ENCODE measurements at regions not wholly inside any gene's neighbourhood (a gene's known extent, or its start where the extent isn't known, plus 50 kb on each side); places are given as distances from the start of the nearest gene placed in this dataset.

DNA sequence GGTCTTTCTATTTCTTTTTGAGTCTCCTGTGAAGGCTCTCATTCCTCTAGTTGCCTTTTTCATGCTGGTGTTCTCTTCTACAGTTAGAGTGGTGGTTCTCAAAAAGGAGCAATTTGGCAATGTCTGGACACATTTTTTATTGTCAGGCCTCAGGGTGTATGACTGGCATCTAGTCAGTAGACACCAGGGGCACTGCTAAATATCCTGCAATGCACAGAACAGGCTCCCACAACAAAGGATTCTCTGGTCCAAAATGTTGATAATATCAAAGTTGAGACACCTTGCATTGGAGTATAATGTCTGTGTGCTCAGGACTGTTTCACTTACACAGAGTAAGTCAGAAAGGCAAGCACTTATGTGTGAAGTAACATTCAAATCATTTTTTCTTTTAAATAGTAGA lies 1360.7 kb downstream of the ADGRL3 start:
- DNase-seq = no peak
- no peak overlapping the region for H3K27ac Mint-ChIP-seq
- H3K4me3 Mint-ChIP-seq = no peak overlapping the region
- H3K4me1 Mint-ChIP-seq = no peaks in the 10 kb centered on the region
- peaks cover 0 to 1% (median 0%) of the 10 kb centered on the region in 3 donors for H3K27me3 Mint-ChIP-seq (ENCODE audit: low read depth in 3 of 3)
- H3K9me3 Mint-ChIP-seq = peaks cover 6 to 40% (median 28%) of the 10 kb centered on the region in 6 donors
- H3K36me3 Mint-ChIP-seq = no peaks in the 10 kb centered on the region

DNA sequence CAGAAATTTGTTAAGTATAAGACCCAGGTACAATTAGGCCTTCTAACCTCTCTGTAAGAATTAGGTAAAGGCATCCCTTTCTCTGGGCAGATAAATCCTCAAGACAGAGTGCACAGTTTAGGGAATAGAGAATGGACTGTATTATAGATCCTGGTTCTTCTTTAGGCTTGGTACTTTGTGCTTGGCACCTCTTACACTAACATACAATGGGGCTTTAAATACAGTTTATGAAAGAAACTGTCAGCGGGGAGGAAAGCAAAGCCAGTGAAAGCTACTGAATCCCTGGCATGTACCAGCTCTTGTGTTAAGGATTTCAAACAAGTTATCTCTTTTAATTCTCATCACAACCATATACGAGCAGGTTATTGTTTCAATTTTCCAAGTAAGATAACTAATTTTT lies 1350.0 kb downstream of the ADGRL3 start:
- no peaks in the 10 kb centered on the region for H3K4me1 Mint-ChIP-seq
- H3K4me3 Mint-ChIP-seq = no peak overlapping the region
- H3K36me3 Mint-ChIP-seq = peaks cover 0 to 6% (median 0%) of the 10 kb centered on the region in 3 donors
- no peak overlapping the region for H3K27ac Mint-ChIP-seq
- DNase-seq = no peak
- H3K9me3 Mint-ChIP-seq = peaks cover 2 to 64% (median 30%) of the 10 kb centered on the region in 6 donors
- H3K27me3 Mint-ChIP-seq (ENCODE audit: low read depth in 3 of 3) = peaks cover 0 to 1% (median 0%) of the 10 kb centered on the region in 3 donors

DNA sequence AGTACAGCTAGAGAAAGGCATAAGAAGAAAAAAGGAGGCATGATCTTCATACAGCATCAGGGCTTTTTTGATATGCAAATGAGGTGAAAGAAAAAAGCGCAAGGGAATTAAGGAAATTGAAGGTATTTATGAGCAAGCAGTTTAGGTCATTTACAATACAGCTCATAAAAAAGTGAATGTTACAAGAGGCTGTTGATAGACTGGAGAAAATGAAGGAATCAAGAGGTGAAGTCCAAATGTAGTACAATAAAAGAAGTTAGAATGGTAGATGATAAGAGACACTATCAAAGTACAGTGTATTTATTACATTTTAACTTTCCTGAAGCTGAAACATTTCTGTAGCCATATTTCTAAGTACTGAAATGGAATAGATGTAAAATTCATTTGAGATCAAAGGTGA lies 1349.5 kb downstream of the ADGRL3 start:
- Mint-ChIP-seq H3K9me3 (peaks cover 2 to 64% (median 25%) of the 10 kb centered on the region in 6 donors), H3K36me3 (peaks cover 0 to 6% (median 0%) of the 10 kb centered on the region in 3 donors), H3K27ac (no peak overlapping the region), H3K4me1 (no peaks in the 10 kb centered on the region), H3K27me3 (ENCODE audit: low read depth in 3 of 3) (peaks cover 0 to 1% (median 0%) of the 10 kb centered on the region in 3 donors), H3K4me3 (no peak overlapping the region)
- no peak for DNase-seq

GRCh38 chr4:62548765-62549164 lies 1348.6 kb downstream of the ADGRL3 start:
- Mint-ChIP-seq H3K4me1 (no peaks in the 10 kb centered on the region), H3K9me3 (peaks cover 2 to 57% (median 24%) of the 10 kb centered on the region in 6 donors), H3K27ac (no peak overlapping the region), H3K4me3 (no peak overlapping the region), H3K27me3 (ENCODE audit: low read depth in 3 of 3) (peaks cover 0 to 3% (median 0%) of the 10 kb centered on the region in 3 donors), H3K36me3 (peaks cover 0 to 6% (median 0%) of the 10 kb centered on the region in 3 donors)
- DNase-seq = no peak

DNA sequence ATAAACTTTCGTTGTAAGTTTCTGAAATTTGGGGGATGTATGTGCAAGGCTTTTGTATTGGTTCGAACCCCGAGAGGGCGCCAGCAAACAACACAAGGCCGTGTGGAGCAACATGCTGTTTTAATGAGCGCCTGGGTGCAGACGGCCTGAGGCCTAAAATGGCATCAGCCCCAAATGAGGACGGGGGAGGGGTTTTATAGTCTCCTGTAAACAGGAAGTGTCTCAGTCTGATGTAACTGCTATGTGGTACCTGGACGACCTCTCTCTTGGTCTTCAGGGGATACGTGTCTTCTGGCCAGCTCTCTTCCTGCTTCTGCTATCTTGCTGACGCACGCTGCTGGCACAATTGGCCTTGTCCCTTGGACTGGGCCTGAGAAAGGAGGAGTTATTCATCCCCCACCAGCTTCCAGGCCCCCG lies 1348.0 kb downstream of the ADGRL3 start:
- no peaks in the 10 kb centered on the region for H3K4me1 Mint-ChIP-seq
- H3K36me3 Mint-ChIP-seq = peaks cover 0 to 6% (median 0%) of the 10 kb centered on the region in 3 donors

GRCh38 chr4:62544428-62544827 lies 1344.3 kb downstream of the ADGRL3 start:
- Mint-ChIP-seq H3K27me3 (ENCODE audit: low read depth in 3 of 3) (peaks cover 0 to 5% (median 3%) of the 10 kb centered on the region in 3 donors), H3K9me3 (peaks cover 2 to 51% (median 16%) of the 10 kb centered on the region in 6 donors), H3K36me3 (peaks cover 0 to 6% (median 0%) of the 10 kb centered on the region in 3 donors), H3K4me1 (no peaks in the 10 kb centered on the region), H3K4me3 (no peak overlapping the region), H3K27ac (no peak overlapping the region)
- DNase-seq = no peak

More for the DNA sequence above, 1348.0 kb downstream of the ADGRL3 start:
- Mint-ChIP-seq H3K4me3 (no peak overlapping the region), H3K9me3 (peaks cover 2 to 57% (median 24%) of the 10 kb centered on the region in 6 donors), H3K27me3 (ENCODE audit: low read depth in 3 of 3) (peaks cover 0 to 3% (median 0%) of the 10 kb centered on the region in 3 donors), H3K27ac (no peak overlapping the region)
- DNase-seq = no peak

DNA sequence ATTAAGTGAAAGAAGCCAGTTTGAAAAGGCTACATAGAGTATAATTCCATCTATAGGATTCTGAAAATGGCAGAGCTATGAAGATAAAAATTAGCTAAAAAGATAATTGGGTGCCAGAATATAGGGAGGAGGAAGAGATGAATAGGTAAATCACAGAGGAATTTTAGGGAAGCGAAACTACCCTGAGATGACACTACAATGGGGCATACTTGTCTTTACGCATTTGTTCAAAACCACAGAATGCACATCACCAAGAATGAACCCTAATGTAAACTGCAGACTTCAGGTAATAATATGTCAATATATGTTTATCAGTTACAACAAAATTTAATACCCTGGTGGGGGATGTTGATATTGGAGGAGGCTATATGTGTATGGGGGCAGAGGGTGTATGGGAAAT lies 1342.9 kb downstream of the ADGRL3 start:
- Mint-ChIP-seq H3K36me3 (peaks cover 0 to 3% (median 0%) of the 10 kb centered on the region in 3 donors), H3K4me3 (no peak overlapping the region), H3K9me3 (peaks cover 5 to 53% (median 16%) of the 10 kb centered on the region in 6 donors), H3K4me1 (no peaks in the 10 kb centered on the region), H3K27me3 (ENCODE audit: low read depth in 3 of 3) (peaks cover 0 to 3% (median 3%) of the 10 kb centered on the region in 3 donors), H3K27ac (no peak overlapping the region)
- DNase-seq = no peak

- H3K36me3 Mint-ChIP-seq = peaks cover 0 to 6% (median 0%) of the 10 kb centered on the region in 3 donors
- no peak for DNase-seq
- H3K27ac Mint-ChIP-seq = no peak overlapping the region
- peaks cover 0 to 2% (median 1%) of the 10 kb centered on the region in 3 donors for H3K27me3 Mint-ChIP-seq (ENCODE audit: low read depth in 3 of 3)
- H3K4me1 Mint-ChIP-seq = no peaks in the 10 kb centered on the region
- H3K9me3 Mint-ChIP-seq = peaks cover 20 to 71% (median 32%) of the 10 kb centered on the region in 6 donors
- no peak overlapping the region for H3K4me3 Mint-ChIP-seq
Measured at GRCh38 chr4:62533573-62533972, 1333.4 kb downstream of the ADGRL3 start.

DNA sequence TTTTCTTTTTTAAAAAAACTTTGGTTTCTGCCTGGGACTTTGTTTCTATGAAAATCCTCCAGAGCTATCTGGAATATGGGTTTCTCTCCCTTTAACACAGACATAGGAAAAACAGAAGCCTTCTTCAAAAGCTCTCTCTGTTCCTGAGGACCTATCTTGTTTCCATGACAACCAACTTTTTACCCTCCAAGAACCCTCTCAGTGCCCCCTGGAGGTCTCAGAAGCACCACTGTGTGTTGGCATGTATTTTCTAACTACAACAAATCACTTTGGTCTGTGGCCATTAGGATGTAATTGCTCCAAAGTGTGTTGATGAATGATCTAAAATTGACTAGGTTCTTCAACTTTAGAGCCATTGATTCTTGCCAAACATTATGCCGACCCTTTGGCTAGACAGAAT lies 1331.6 kb downstream of the ADGRL3 start:
- Mint-ChIP-seq H3K27me3 (ENCODE audit: low read depth in 3 of 3) (peaks cover 0 to 2% (median 0%) of the 10 kb centered on the region in 3 donors), H3K27ac (no peak overlapping the region), H3K4me1 (no peaks in the 10 kb centered on the region), H3K9me3 (peaks cover 14 to 62% (median 26%) of the 10 kb centered on the region in 6 donors), H3K36me3 (peaks cover 0 to 6% (median 0%) of the 10 kb centered on the region in 3 donors), H3K4me3 (no peak overlapping the region)
- DNase-seq = no peak

GRCh38 chr4:62531264-62531663 lies 1331.1 kb downstream of the ADGRL3 start:
- Mint-ChIP-seq H3K27me3 (ENCODE audit: low read depth in 3 of 3) (peaks cover 0 to 2% (median 0%) of the 10 kb centered on the region in 3 donors), H3K27ac (no peak overlapping the region), H3K4me1 (no peaks in the 10 kb centered on the region), H3K36me3 (peaks cover 0 to 6% (median 0%) of the 10 kb centered on the region in 3 donors), H3K9me3 (peaks cover 16 to 57% (median 25%) of the 10 kb centered on the region in 6 donors), H3K4me3 (no peak overlapping the region)
- DNase-seq = no peak

- peaks cover 0 to 11% (median 0%) of the 10 kb centered on the region in 3 donors for H3K36me3 Mint-ChIP-seq
- H3K27ac Mint-ChIP-seq = no peak overlapping the region
- no peak for DNase-seq
- H3K4me3 Mint-ChIP-seq = no peak overlapping the region
- no peaks in the 10 kb centered on the region for H3K27me3 Mint-ChIP-seq (ENCODE audit: low read depth in 3 of 3)
- peaks cover 15 to 57% (median 22%) of the 10 kb centered on the region in 6 donors for H3K9me3 Mint-ChIP-seq
- no peaks in the 10 kb centered on the region for H3K4me1 Mint-ChIP-seq
Measured at GRCh38 chr4:62528874-62529273, 1328.7 kb downstream of the ADGRL3 start.

GRCh38 chr4:62526671-62527070 lies 1326.5 kb downstream of the ADGRL3 start:
- no peak for DNase-seq
- Mint-ChIP-seq H3K4me1 (no peaks in the 10 kb centered on the region), H3K36me3 (peaks cover 0 to 12% (median 0%) of the 10 kb centered on the region in 3 donors), H3K4me3 (no peak overlapping the region), H3K27ac (no peak overlapping the region), H3K27me3 (ENCODE audit: low read depth in 3 of 3) (no peaks in the 10 kb centered on the region), H3K9me3 (peaks cover 17 to 58% (median 27%) of the 10 kb centered on the region in 6 donors)

DNA sequence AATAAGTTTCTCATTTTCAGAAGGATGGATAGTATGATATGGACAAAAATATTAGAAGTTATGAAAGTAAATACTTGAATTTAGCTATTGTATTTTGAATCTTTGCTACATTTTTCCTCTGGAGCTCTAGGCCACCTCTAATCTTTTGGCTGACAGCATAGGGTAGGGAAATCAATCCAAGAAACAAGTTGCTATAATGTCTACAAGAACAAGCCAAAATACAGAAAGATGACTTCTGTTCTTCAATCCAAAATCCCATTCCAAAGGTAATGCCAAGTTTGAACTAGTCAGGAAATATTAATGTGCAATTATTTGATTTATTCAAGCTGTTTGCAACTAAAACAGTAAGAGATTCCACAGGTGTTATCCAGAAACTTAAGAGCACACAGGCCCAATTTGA lies 1323.1 kb downstream of the ADGRL3 start:
- H3K27me3 Mint-ChIP-seq (ENCODE audit: low read depth in 3 of 3) = no peaks in the 10 kb centered on the region
- H3K9me3 Mint-ChIP-seq = peaks cover 12 to 47% (median 30%) of the 10 kb centered on the region in 6 donors
- DNase-seq = no peak
- H3K27ac Mint-ChIP-seq = no peak overlapping the region
- H3K4me3 Mint-ChIP-seq = no peak overlapping the region
- H3K4me1 Mint-ChIP-seq = no peaks in the 10 kb centered on the region
- H3K36me3 Mint-ChIP-seq = peaks cover 0 to 6% (median 0%) of the 10 kb centered on the region in 3 donors

DNA sequence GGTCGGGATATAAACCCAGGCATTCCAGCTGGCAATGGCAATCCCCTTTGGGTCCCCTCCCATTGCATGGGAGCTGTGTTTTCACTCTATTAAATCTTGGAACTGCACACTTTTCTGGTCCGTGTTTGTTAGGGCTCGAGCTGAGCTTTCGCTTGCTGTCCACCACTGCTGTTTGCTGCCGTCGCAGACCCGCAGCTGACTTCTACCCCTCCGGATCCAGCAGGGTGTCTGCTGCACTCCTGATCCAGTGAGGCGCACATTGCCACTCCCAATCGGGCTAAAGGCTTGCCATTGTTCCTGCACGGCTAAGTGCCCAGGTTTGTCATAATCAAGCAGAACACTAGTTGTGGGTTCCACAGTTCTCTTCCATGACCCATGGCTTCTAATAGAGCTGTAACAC lies 1322.1 kb downstream of the ADGRL3 start:
- H3K4me1 Mint-ChIP-seq = no peaks in the 10 kb centered on the region
- H3K9me3 Mint-ChIP-seq = peaks cover 12 to 51% (median 29%) of the 10 kb centered on the region in 6 donors
- peaks cover 0 to 6% (median 0%) of the 10 kb centered on the region in 3 donors for H3K36me3 Mint-ChIP-seq
- H3K4me3 Mint-ChIP-seq = no peak overlapping the region
- no peak for DNase-seq
- H3K27me3 Mint-ChIP-seq (ENCODE audit: low read depth in 3 of 3) = no peaks in the 10 kb centered on the region
- no peak overlapping the region for H3K27ac Mint-ChIP-seq

DNA sequence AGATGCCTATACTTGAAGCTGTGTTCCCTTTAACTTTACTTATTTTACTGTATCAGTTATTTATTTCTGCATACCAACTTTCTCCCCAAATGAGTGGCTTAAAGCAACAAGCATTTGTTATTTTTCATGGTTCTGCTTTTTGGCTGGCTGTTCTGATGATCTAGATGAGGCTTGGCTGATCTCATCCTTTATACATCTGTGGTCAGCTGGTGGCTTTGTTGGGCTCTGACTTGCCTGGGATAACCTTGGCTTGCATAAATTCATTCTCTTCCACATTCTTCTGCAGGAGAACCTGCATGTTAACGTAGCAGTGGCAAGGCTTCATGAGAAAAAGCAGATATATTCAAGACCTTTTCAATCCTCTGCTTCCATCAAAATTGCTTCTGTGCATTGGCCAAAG lies 1317.6 kb downstream of the ADGRL3 start:
- Mint-ChIP-seq H3K4me1 (no peaks in the 10 kb centered on the region), H3K27ac (no peak overlapping the region), H3K36me3 (peaks cover 0 to 3% (median 0%) of the 10 kb centered on the region in 3 donors), H3K9me3 (peaks cover 4 to 48% (median 25%) of the 10 kb centered on the region in 6 donors), H3K4me3 (no peak overlapping the region), H3K27me3 (ENCODE audit: low read depth in 3 of 3) (no peaks in the 10 kb centered on the region)
- no peak for DNase-seq
